GM10266 (cell line): ENCODE measurements at regions not wholly inside any gene's neighbourhood (a gene's known extent, or its start where the extent isn't known, plus 50 kb on each side); places are given as distances from the start of the nearest gene placed in this dataset.
"Not testable (repeated sequence)": the region's sequence is repeated elsewhere in the genome, so short reads cannot be mapped to it uniquely, and the experiment has no call there.

Source experiments
- DNase-seq: peaks from one replicate; pipeline ENCODE4 v3.0.0; 2012; ENCODE audit errors: extremely low spot score
- CTCF ChIP-seq: IDR thresholded peaks from 2 replicates; pipeline ENCODE4 v1.5.1; 2012; ENCODE audit warnings: mild to moderate bottlenecking, low read depth; ENCODE audit not compliant: control insufficient read depth, insufficient read depth; ENCODE audit errors: missing control alignments

DNA sequence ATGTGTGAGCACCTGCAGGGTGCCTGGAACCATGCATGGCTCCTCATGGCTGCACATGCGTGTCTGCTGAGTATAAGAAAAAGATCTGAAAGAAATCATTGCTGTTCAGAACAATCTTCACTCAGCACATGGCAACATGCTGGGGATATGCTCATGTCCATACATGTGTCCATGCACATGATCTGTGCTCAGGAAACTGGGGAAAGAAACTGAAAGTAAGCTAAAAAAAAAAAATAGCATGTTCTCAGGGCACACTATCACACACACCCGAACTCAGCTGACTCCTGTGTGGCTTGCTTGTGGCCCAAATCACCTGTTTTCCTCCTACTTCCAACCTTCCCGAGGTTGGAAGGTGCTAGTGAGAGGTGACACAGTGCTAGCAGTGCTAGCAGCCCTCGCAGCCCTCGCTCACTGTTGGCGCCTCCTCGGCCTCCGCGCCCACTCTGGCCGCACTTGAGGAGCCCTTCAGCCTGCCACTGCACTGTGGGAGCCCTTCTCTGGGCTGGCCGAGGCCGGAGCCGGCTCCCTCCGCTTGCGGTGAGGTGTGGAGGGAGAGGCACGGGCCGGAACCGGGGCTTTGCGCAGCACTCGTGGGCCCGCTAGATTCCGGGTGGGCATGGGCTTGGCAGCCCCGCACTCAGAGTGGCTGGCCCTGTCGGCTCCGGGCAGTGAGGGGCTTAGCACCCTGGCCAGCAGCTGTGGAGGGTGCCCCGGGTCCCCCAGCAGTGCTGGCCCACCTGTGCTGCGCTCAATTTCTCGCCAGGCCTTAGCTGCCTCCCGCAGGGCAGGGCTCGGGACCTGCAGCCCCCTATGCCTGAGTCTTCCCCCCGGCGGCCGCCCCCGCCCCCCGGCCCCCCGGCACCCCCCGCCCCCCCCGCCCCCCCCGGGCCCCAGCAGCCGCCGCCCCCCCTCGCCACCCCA, 76.0 kb downstream of the GADD45G start:
- TF ChIP-seq CTCF, result no peak

GRCh38 chr9:89681468-89681859, 76.7 kb downstream of the GADD45G start:
- not testable (repeated sequence) for DNase-seq

More for the DNA sequence above, 76.0 kb downstream of the GADD45G start:
- peak; percentile 48 for DNase-seq

DNA sequence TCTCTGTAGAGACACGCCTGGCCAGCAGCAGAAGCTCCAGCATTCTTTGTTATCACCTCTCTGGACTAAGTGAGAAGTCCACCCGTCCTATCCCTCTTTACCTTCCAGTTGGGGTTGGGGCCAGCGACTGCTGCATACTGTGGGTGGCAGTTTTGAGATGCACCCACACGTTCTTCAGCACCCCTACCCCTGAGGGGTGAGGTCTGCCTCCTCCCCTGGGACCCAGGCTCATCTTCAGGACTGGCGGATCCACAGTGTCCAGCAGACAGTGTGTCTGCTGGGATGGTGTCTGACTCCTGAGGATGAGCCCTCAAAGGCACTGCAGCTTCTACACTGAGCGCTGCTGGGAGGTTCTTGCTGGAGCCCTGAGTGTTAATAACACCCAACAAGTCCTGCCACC, 78.8 kb downstream of the GADD45G start:
- no peak for TF ChIP-seq CTCF
- DNase-seq, result no peak

GRCh38 chr9:89684218-89684617, 79.4 kb downstream of the GADD45G start:
- TF ChIP-seq CTCF, result no peak
- DNase-seq, result no peak

DNA sequence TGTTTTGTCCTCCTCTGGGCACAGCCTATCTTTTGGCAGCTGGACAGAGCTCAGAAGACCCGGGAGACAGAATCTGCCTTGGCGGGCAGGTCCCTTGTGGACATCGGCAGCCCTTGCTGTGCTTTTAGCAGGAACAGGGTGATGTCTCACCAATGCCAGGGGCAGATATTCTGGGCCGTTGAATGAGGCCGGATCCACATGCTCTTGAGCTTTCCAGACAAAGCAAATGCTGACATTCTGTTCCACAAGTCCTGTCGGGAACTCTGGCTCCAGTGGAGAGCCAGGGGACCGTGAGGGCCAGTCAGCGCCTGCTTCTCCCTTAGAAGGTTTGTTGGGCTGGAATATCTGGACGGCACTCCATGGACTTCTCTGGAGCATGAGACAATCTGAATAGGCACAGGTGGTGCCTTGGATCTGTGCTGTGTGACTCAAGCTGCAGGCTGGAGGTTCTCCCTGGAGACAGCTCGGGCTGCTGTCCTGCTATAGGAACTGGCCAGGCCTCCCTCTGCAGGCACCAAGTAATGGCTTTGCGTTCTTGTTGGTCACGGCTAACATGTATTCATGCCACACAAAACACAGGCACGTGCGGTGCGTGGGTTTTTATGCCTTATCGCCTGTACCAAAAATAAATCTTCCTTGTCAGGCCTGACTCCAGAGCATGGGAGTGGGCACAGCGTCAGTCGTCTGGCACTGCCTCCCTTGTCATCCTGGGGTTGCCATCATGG, 80.3 kb downstream of the GADD45G start:
- no peak for DNase-seq
- no peak for TF ChIP-seq CTCF

DNA sequence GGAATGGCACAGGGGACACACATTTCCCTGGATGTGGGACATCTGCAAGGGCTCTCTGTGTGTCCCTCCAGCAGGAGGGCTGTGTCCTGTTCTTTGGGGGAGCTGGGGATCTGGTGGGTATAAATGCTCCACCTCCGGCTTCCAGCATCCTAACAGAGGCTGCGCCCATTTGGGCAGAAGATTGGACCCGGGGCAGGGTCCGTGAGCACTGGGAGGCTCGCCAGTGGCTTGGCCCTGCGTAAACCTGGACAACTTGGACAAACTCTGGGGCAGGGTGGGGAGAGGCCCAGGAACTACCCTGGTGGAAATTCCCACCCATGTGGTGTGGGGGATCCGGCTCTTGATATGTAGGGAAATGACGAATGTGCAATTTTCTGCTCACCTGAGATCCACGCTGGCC, 80.9 kb downstream of the GADD45G start:
- no peak for DNase-seq
- TF ChIP-seq CTCF, result no peak

DNA sequence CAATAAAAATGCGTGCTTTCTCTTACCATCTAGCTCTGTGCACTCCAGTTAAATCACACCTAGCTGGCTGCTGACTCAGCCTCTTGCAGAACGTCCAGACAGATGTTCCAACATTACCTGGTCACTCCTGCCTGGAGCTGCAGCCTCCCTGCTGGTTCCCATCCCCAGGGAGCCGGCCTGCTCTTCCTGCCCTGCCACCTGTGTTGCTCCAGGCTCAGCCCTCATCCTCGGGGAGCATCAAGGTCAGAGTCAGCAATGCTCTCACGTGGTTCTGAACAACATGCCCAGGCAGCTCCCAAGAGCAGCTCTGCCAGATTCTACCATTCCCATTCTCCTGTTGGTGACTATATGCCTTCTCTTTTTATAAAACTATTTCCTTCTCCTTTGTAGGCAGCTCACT, 81.3 kb downstream of the GADD45G start:
- TF ChIP-seq CTCF, result no peak
- no peak for DNase-seq

- DNase-seq, result no peak
- TF ChIP-seq CTCF, result no peak
Measured at GRCh38 chr9:89686621-89687020, 81.8 kb downstream of the GADD45G start.
